ENCODE measurements at regions not wholly inside any gene's neighbourhood (a gene's known extent, or its start where the extent isn't known, plus 50 kb on each side); places are given as distances from the start of the nearest gene placed in this dataset.

DNA sequence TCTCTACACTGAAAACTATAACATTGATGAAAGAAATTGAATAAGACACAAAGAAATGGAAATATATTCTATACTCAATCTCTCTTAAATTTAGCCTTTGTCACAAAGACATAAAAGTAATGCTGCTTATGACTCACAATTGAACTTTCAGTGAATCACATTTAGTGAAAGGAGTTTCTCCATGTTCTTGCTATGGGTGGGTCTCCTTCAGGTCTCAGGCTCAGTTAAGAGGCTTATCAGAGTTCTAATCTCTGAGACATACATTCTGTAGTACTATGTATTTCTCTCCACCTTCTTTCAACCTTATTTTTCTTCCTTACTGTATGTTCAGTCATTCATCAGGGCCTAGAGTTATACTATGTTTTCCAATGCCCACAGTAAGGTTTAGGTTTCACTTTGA lies 220.9 kb downstream of the DTHD1 start:
- TF ChIP-seq, protein P1, sequence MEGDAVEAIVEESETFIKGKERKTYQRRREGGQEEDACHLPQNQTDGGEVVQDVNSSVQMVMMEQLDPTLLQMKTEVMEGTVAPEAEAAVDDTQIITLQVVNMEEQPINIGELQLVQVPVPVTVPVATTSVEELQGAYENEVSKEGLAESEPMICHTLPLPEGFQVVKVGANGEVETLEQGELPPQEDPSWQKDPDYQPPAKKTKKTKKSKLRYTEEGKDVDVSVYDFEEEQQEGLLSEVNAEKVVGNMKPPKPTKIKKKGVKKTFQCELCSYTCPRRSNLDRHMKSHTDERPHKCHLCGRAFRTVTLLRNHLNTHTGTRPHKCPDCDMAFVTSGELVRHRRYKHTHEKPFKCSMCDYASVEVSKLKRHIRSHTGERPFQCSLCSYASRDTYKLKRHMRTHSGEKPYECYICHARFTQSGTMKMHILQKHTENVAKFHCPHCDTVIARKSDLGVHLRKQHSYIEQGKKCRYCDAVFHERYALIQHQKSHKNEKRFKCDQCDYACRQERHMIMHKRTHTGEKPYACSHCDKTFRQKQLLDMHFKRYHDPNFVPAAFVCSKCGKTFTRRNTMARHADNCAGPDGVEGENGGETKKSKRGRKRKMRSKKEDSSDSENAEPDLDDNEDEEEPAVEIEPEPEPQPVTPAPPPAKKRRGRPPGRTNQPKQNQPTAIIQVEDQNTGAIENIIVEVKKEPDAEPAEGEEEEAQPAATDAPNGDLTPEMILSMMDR (conservative IDR thresholded peaks at IDR 0.05; ENCODE audit: low read depth) = no peak
- ChIA-PET CTCF (no interaction called here), POLR2A (ENCODE audit: low non-redundant PET) (no interaction called here)
- no peak overlapping the region for H3K27ac ChIP-seq
- DNase-seq (ENCODE audit: low spot score) = peak; percentile 4

GRCh38 chr4:36508394-36508793 lies 227.0 kb downstream of the DTHD1 start:
- no peak for DNase-seq (ENCODE audit: low spot score)
- TF ChIP-seq, protein P1 (conservative IDR thresholded peaks at IDR 0.05; ENCODE audit: low read depth) = no peak
- no peak overlapping the region for H3K27ac ChIP-seq
- ChIA-PET CTCF (no interaction called here), POLR2A (ENCODE audit: low non-redundant PET) (no interaction called here)

DNA sequence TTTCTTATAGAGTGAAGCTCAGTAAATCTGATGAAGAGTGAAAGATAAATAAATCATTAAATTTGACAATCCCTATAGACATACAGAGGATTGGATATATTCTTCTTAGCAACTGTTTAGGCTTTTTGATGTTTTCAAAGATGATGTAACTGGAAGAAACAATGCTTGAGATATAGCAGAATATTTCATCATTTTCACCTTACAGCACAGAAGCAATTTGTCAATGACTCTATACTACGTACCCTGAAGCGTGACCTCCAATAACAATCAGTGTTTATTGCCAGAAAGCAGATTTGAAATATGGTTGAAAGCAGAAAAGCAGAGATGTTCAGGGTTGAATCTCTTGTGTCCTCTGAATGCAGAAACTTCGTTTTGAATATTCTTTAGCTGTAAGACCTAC lies 228.4 kb downstream of the DTHD1 start:
- ChIA-PET POLR2A (ENCODE audit: low non-redundant PET) (no interaction called here), CTCF (no interaction called here)
- no peak overlapping the region for H3K27ac ChIP-seq
- TF ChIP-seq, protein P1 (conservative IDR thresholded peaks at IDR 0.05; ENCODE audit: low read depth) = no peak
- no peak for DNase-seq (ENCODE audit: low spot score)

GRCh38 chr4:36511785-36512184 lies 230.4 kb downstream of the DTHD1 start:
- TF ChIP-seq, protein P1 (conservative IDR thresholded peaks at IDR 0.05; ENCODE audit: low read depth) = no peak
- ChIA-PET POLR2A (ENCODE audit: low non-redundant PET) (no interaction called here), CTCF (interaction anchor here (0.5 kb wide), 1 partner anchor 864 kb away, joined by 5 read pairs; no protein-coding TSS in a partner anchor)
- DNase-seq (ENCODE audit: low spot score) = no peak
- H3K27ac ChIP-seq = no peak overlapping the region

DNA sequence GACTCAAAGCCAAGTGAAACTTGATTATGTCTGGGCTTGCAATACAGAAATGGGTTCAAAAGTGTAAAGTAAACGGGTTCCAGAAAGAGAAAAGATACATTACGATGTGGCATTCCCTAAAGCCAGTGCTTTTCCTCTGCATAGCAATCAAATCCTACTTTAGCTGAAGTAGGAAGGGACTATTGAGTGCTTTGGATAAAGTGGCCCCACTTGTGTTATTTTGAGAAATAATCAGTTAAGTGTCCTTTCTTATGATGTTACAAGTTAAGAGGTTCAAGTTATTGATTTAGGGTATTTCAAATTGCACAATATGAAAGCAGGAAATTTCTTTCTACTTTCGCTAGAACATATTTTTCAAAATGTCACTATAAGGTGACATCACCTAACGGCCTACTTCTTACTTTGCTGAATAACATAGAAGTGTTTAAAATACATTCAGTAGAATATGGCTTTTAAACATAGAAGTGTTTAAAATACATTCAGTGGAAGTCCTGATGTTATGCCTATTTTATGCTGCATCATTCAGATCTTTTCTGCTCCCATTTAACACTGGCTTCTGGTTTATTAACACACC lies 235.2 kb downstream of the DTHD1 start:
- TF ChIP-seq, protein P1 (conservative IDR thresholded peaks at IDR 0.05; ENCODE audit: low read depth) = no peak
- no peak overlapping the region for H3K27ac ChIP-seq
- POLR2A ChIA-PET (ENCODE audit: low non-redundant PET) = no interaction called here
- no peak for DNase-seq (ENCODE audit: low spot score)
- CTCF ChIA-PET = no interaction called here

DNA sequence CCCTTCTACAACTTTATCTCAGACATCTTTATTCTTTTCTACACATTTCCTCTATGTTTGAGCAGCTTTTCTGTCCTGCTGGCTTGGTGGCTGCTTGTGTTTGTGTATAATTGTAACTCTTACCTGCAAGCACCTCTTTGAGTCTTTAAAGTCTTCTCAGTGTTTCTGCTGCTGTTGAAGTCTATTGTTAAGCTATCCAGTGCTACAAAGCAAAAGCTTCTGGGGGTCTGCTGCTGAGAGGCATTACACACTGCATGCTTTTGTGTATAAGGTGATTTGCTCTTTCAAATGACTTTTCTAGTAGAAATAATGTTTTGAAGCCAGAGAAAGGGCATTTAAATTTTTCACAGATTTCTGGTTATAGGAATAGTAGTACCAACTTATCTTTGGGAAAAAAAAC lies 241.8 kb downstream of the DTHD1 start:
- no peak overlapping the region for H3K27ac ChIP-seq
- POLR2A ChIA-PET (ENCODE audit: low non-redundant PET) = no interaction called here
- TF ChIP-seq, protein P1 (conservative IDR thresholded peaks at IDR 0.05; ENCODE audit: low read depth) = no peak

More for the DNA sequence above, 241.8 kb downstream of the DTHD1 start:
- DNase-seq (ENCODE audit: low spot score) = no peak
- CTCF ChIA-PET = no interaction called here
